Pancreas (tissue), 10 donors: ENCODE measurements at regions not wholly inside any gene's neighbourhood (a gene's known extent, or its start where the extent isn't known, plus 50 kb on each side); places are given as distances from the start of the nearest gene placed in this dataset.

ENCODE experiments used
- ATAC-seq, 4 donors: fragments of 200-7000 bp; cut with Tn5 transposase; one replicate each; pipeline versions ENCODE4 v1.8.0 to v1.9.1; 2020; ENCODE audit warnings: mild to moderate bottlenecking in 4 of 4, moderate library complexity in 4 of 4
- DNase-seq, 6 donors: peaks; one replicate each; pipeline ENCODE4 v3.0.0-alpha.2; 2020
- FAIRE-seq: peaks from 2 replicates; lab custom pipeline; 2012; peaks lifted over from hg19 to GRCh38; lab: Jason Lieb, UNC
- H3K27ac ChIP-seq, 4 donors: fragments of 200-600 bp; sonication (generic); 1 replicate in 3 of 4; 2 replicates in 1 of 4; pipeline versions ENCODE4 v1.5.0 to v1.8.0; 2020
- H3K27me3 ChIP-seq, 4 donors: fragments of 200-600 bp; one replicate each; pipeline ENCODE4 v1.8.0; 2021
- H3K36me3 ChIP-seq, 3 donors: fragments of 200-600 bp; sonication (generic) in 1 of 3; one replicate each; pipeline versions ENCODE4 v1.5.0 to v1.8.0; 2020 to 2021
- H3K4me1 ChIP-seq, 3 donors: fragments of 200-600 bp; one replicate each; pipeline ENCODE4 v1.8.0; 2021
- H3K4me3 ChIP-seq, 4 donors: fragments of 200-600 bp; sonication (generic) in 2 of 4; one replicate each; pipeline versions ENCODE4 v1.5.0 to v1.8.0; 2020 to 2021
- H3K9me3 ChIP-seq, 4 donors: fragments of 200-600 bp; one replicate each; pipeline ENCODE4 v1.8.0; 2021
- CTCF ChIP-seq, 4 donors: fragments of 200-600 bp; sonication (generic) in 3 of 4; IDR thresholded peaks; one replicate each; pipeline versions ENCODE4 v1.5.0 to v1.8.0; 2021; ENCODE audit warnings: antibody characterized with exemption in 4 of 4
- WGBS, 2 donors: extraction: QIAGEN DNeasy Blood & Tissue Kit; methylation state at CpG; one replicate each; pipeline ENCODE4 v1.1.7; 2013; 5-methylcytosine and 5-hydroxymethylcytosine counted together
- intact Hi-C, 3 donors: fragments of 100-400 bp; cut with DNase I; formaldehyde crosslinking; loops; one replicate each; pipeline versions ENCODE4 v1.11.1 to v1.14.2; 2022
- donor health status: healthy with polysubstance abuse.
- donor health status: DM: no; HTN: no; CAD: no; lungs with moderate emphysema.
- donor health status: DM: no; HTN: no; CAD: no.
- donor health status: control.
- donor health status: control.
- donor health status: Bipolar disorder and iron deficiency.
- donor health status: DM: yes; HTN: yes; CAD: no.
- donor health status: DM: no; HTN: no; CAD: no.
- donor health status: DM: no; HTN: no; CAD: no.
- donor health status: DM: yes; HTN: yes; CAD: no.

- TF ChIP-seq CTCF (IDR thresholded peaks at IDR 0.05), result no peak
- Histone ChIP-seq H3K27me3 (no peaks in the 10 kb centered on the region), H3K4me3 (no peak overlapping the region), H3K4me1 (peaks cover 0 to 8% (median 7%) of the 10 kb centered on the region in 3 donors), H3K9me3 (no peaks in the 10 kb centered on the region), H3K27ac (peak overlapping the region in 2 of 4 donors; percentile 3 to 9), H3K36me3 (no peaks in the 10 kb centered on the region)
- no peak for DNase-seq
- ATAC-seq, result no peak
- FAIRE-seq, result no peak
- intact Hi-C loops, result no loop called here
- WGBS, 2 donors, result 81 to 84% methylated on average over 7 of the region's 7 CpGs
Observed at GRCh38 chr7:26440233-26441001, 148.8 kb downstream of the SNX10 start.

GRCh38 chr7:26441002-26441521, 149.4 kb downstream of the SNX10 start:
- intact Hi-C loops, result no loop called here
- no peak overlapping the region for H3K4me3 ChIP-seq
- H3K36me3 ChIP-seq, result no peaks in the 10 kb centered on the region
- no peaks in the 10 kb centered on the region for H3K9me3 ChIP-seq
- 69 to 72% methylated on average over 13 of the region's 13 CpGs for WGBS, 2 donors
- peaks cover 0 to 8% (median 7%) of the 10 kb centered on the region in 3 donors for H3K4me1 ChIP-seq
- TF ChIP-seq CTCF (IDR thresholded peaks at IDR 0.05), result no peak
- peak overlapping the region in 3 of 4 donors; percentile 1 to 9 (median 3) for H3K27ac ChIP-seq
- ATAC-seq (peak in 2 of 4 donors; percentile 65 to 66), FAIRE-seq (no peak), DNase-seq (no peak)
- no peaks in the 10 kb centered on the region for H3K27me3 ChIP-seq

GRCh38 chr7:26441611-26442277, 150.1 kb downstream of the SNX10 start:
- WGBS, 2 donors, result 82 to 86% methylated on average over 7 of the region's 7 CpGs
- peak overlapping the region in 2 of 4 donors; percentile 1 to 9 for H3K27ac ChIP-seq
- H3K27me3 ChIP-seq, result no peaks in the 10 kb centered on the region
- TF ChIP-seq CTCF (IDR thresholded peaks at IDR 0.05), result no peak
- no peak for ATAC-seq
- FAIRE-seq, result no peak
- intact Hi-C loops, result no loop called here
- H3K9me3 ChIP-seq, result no peaks in the 10 kb centered on the region
- H3K36me3 ChIP-seq, result no peaks in the 10 kb centered on the region
- peaks cover 0 to 8% (median 7%) of the 10 kb centered on the region in 3 donors for H3K4me1 ChIP-seq
- no peak overlapping the region for H3K4me3 ChIP-seq
- no peak for DNase-seq

- H3K27ac ChIP-seq, result no peak overlapping the region
- TF ChIP-seq CTCF (IDR thresholded peaks at IDR 0.05), result no peak
- H3K9me3 ChIP-seq, result no peaks in the 10 kb centered on the region
- ATAC-seq (no peak), FAIRE-seq (no peak), DNase-seq (no peak)
- no peaks in the 10 kb centered on the region for H3K36me3 ChIP-seq
- H3K27me3 ChIP-seq, result no peaks in the 10 kb centered on the region
- intact Hi-C loops, result no loop called here
- H3K4me1 ChIP-seq, result peaks cover 0 to 8% (median 7%) of the 10 kb centered on the region in 3 donors
- WGBS, 2 donors, result 94 to 95% methylated on average over 4 of the region's 4 CpGs
- H3K4me3 ChIP-seq, result no peak overlapping the region
Observed at GRCh38 chr7:26443006-26443405, 151.3 kb downstream of the SNX10 start.
